ENCODE measurements at regions not wholly inside any gene's neighbourhood (a gene's known extent, or its start where the extent isn't known, plus 50 kb on each side); places are given as distances from the start of the nearest gene placed in this dataset.

DNA sequence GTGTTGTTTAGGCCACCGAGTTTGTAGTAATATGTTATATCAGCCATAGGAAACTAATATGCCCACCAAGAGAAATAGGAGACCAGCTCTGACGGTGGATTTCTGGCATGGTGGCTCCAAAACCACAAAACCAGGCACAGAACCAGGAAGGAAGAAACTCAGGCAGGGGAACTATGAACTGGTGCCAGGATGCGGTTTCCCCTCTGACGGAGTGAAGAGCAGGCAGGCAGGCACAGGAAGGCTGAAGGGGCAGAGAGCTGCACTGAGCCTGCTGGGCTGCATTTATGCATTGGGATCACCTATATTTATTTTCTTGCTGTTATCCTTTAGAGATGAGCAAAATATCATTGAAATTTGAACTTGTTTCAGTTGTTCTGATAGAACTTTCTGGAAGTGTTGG is 479.4 kb downstream of the VRK1 start:
- H3K27ac Mint-ChIP-seq: no peak overlapping the region
- no peaks in the 10 kb centered on the region; the same call in 1 of the 2 replicates for H3K4me1 Mint-ChIP-seq (ENCODE audit: low read depth)
- no peak for DNase-seq
- peaks cover 62% of the 10 kb centered on the region for H3K9me3 Mint-ChIP-seq
- TF ChIP-seq, protein P1, sequence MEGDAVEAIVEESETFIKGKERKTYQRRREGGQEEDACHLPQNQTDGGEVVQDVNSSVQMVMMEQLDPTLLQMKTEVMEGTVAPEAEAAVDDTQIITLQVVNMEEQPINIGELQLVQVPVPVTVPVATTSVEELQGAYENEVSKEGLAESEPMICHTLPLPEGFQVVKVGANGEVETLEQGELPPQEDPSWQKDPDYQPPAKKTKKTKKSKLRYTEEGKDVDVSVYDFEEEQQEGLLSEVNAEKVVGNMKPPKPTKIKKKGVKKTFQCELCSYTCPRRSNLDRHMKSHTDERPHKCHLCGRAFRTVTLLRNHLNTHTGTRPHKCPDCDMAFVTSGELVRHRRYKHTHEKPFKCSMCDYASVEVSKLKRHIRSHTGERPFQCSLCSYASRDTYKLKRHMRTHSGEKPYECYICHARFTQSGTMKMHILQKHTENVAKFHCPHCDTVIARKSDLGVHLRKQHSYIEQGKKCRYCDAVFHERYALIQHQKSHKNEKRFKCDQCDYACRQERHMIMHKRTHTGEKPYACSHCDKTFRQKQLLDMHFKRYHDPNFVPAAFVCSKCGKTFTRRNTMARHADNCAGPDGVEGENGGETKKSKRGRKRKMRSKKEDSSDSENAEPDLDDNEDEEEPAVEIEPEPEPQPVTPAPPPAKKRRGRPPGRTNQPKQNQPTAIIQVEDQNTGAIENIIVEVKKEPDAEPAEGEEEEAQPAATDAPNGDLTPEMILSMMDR (IDR thresholded peaks at IDR 0.05): no peak
- no peak overlapping the region for H3K4me3 Mint-ChIP-seq
- peaks cover 6% of the 10 kb centered on the region; the same call in 1 of the 2 replicates for H3K27me3 Mint-ChIP-seq (ENCODE audit: insufficient read depth)
- no peaks in the 10 kb centered on the region; the same call in 1 of the 2 replicates for H3K36me3 Mint-ChIP-seq (ENCODE audit: low read depth)

DNA sequence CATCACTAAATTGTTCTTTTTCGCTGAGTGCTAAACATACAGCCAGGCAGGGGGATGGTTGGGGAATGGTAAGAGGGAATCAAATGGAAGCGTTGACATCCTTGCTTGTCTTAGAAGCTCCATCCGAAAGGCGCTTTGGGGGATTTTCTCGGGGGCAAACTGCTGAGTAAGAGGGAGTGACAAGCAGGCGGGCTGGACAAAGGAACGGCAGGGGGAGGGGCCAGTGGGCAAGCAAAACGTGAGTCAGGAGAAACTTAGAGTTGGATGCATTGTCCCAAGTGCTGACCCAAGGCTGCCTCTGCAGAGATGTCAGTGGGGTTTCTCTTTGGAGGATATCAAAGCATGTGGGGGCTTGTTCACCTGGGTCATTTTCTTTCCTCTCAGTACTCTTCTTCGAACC is 480.5 kb downstream of the VRK1 start:
- Mint-ChIP-seq H3K27ac (no peak overlapping the region), H3K4me3 (no peak overlapping the region), H3K9me3 (peaks cover 59% of the 10 kb centered on the region), H3K27me3 (ENCODE audit: insufficient read depth) (peaks cover 4% of the 10 kb centered on the region; the same call in 1 of the 2 replicates), H3K36me3 (ENCODE audit: low read depth) (no peaks in the 10 kb centered on the region), H3K4me1 (ENCODE audit: low read depth) (no peaks in the 10 kb centered on the region; the same call in 1 of the 2 replicates)
- DNase-seq: no peak
- TF ChIP-seq, protein P1 (IDR thresholded peaks at IDR 0.05): no peak

DNA sequence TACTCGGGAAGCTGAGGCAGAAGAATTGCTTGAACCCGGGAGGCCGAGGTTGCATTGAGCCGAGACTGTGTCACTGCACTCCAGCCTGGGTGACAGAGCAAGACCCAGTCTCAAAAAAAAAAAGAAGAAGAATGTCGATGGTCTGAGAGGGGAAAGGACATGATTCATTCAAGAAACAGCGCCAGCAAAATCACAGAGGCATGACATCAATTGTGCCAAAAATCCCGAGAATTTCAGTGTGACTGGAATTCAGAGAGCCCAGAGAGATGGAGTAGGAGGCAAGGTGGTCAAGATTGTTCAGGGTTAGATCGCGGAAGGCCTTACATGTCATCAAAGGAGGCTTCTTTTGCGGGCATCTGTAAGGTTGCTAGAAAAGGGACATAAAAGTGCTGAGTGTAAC is 483.3 kb downstream of the VRK1 start:
- TF ChIP-seq, protein P1 (IDR thresholded peaks at IDR 0.05): no peak
- Mint-ChIP-seq H3K27ac (no peak overlapping the region), H3K4me1 (ENCODE audit: low read depth) (no peaks in the 10 kb centered on the region; the same call in 1 of the 2 replicates), H3K9me3 (peaks cover 63% of the 10 kb centered on the region), H3K36me3 (ENCODE audit: low read depth) (no peaks in the 10 kb centered on the region), H3K4me3 (no peak overlapping the region), H3K27me3 (ENCODE audit: insufficient read depth) (0 out of 2 replicates have a peak, but pooled peaks cover 4% of the 10 kb centered on the region)
- DNase-seq: no peak

DNA sequence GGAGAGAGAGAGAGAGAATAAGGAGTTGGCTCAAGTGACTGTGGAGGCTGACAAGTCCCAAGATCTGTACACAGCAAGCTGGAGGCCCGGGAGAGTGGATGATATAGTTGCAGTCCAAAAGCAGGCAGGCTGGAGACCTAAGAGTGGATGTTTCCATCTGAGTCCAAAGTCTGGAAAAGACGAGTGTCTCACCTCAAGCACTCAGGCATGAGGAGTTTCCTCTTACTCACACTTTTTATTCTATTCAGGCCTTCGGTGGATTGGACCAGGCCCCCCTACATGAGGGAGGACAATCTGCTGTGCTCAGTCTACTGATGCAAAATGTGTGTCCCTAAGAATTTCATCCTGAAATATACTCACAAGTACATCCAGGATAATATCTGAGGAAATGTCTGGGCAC is 484.6 kb downstream of the VRK1 start:
- no peak for DNase-seq
- peaks cover 55% of the 10 kb centered on the region for H3K9me3 Mint-ChIP-seq
- H3K36me3 Mint-ChIP-seq (ENCODE audit: low read depth): no peaks in the 10 kb centered on the region
- H3K4me3 Mint-ChIP-seq: no peak overlapping the region
- H3K4me1 Mint-ChIP-seq (ENCODE audit: low read depth): no peaks in the 10 kb centered on the region; the same call in 1 of the 2 replicates
- TF ChIP-seq, protein P1 (IDR thresholded peaks at IDR 0.05): no peak
- H3K27ac Mint-ChIP-seq: no peak overlapping the region
- 0 out of 2 replicates have a peak, but pooled peaks cover 4% of the 10 kb centered on the region for H3K27me3 Mint-ChIP-seq (ENCODE audit: insufficient read depth)

DNA sequence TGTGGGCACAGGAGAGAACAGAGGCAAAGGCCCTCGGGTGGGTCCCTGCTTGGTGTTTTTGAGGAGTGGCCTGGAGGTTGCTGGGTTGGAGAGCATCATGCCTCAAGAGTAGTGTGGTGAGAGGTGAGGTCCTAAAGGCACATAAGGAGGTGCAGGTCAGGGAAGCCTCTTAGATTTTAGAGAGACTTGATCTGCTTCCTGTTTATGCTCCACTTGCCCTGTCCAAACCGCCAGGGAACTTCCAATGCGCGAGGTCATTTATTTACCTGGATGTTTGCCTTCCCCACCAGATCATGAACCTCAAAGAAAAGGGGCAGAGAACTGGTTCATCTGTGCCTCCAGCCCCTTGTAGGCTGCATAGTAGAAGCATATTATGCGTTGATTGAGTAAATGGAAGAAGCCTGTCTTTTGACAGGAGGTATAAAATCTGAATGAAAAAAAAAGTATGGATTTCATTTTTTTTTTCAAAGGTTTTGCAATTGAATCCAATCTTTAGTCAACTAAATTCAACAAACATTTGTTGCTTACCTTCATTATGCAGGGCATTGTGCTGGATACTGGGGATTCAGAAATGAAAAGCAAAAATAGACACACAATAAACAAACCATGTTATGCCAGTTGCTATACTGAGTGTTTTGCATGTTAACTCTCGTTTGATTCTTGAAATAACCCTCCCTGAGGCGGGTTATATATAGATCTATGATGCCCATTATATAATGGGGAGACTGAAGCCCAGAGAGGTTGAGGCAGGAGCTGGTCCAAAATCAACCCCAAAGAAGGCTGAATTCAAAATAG is 485.2 kb downstream of the VRK1 start:
- Mint-ChIP-seq H3K27me3 (ENCODE audit: insufficient read depth) (0 out of 2 replicates have a peak, but pooled peaks cover 4% of the 10 kb centered on the region), H3K36me3 (ENCODE audit: low read depth) (no peaks in the 10 kb centered on the region), H3K27ac (no peak overlapping the region), H3K4me1 (ENCODE audit: low read depth) (no peaks in the 10 kb centered on the region; the same call in 1 of the 2 replicates), H3K4me3 (no peak overlapping the region), H3K9me3 (peaks cover 50% of the 10 kb centered on the region)
- TF ChIP-seq, protein P1 (IDR thresholded peaks at IDR 0.05): no peak
- DNase-seq: no peak
